ENCODE measurements at regions not wholly inside any gene's neighbourhood (a gene's known extent, or its start where the extent isn't known, plus 50 kb on each side); places are given as distances from the start of the nearest gene placed in this dataset.

GRCh38 chr21:15172963-15173362, 108.2 kb upstream of the NRIP1 start:
- Histone ChIP-seq H3K36me3 (ENCODE audit: control insufficient read depth, insufficient read depth, low read length) (no peaks in the 10 kb centered on the region), H3K9me3 (replicated peaks; ENCODE audit: control insufficient read depth, low read depth, low read length) (no peaks in the 10 kb centered on the region), H3K4me1 (ENCODE audit: control insufficient read depth, insufficient read depth, low read length) (no peaks in the 10 kb centered on the region), H3K27ac (ENCODE audit: low read length) (no peak overlapping the region), H3K27me3 (ENCODE audit: control insufficient read depth, insufficient read depth, low read length) (no peaks in the 10 kb centered on the region), H3K4me3 (ENCODE audit: low read length) (no peak overlapping the region)
- no CpG with 5 or more reads among the region's 3 CpGs for WGBS (ENCODE audit: insufficient coverage)
- no peak for DNase-seq

GRCh38 chr21:15174923-15175322, 110.1 kb upstream of the NRIP1 start:
- whole genome bisulfite sequencing (ENCODE audit: insufficient coverage): 89% methylated on average over 3 of the region's 3 CpGs
- Histone ChIP-seq H3K4me3 (ENCODE audit: low read length) (no peak overlapping the region), H3K27ac (ENCODE audit: low read length) (no peak overlapping the region), H3K36me3 (ENCODE audit: control insufficient read depth, insufficient read depth, low read length) (no peaks in the 10 kb centered on the region), H3K9me3 (replicated peaks; ENCODE audit: control insufficient read depth, low read depth, low read length) (no peaks in the 10 kb centered on the region), H3K4me1 (ENCODE audit: control insufficient read depth, insufficient read depth, low read length) (no peaks in the 10 kb centered on the region), H3K27me3 (ENCODE audit: control insufficient read depth, insufficient read depth, low read length) (no peaks in the 10 kb centered on the region)
- no peak for DNase-seq

- WGBS (ENCODE audit: insufficient coverage): no CpG with 5 or more reads among the region's 4 CpGs
- Histone ChIP-seq H3K27me3 (ENCODE audit: control insufficient read depth, insufficient read depth, low read length) (no peaks in the 10 kb centered on the region), H3K9me3 (replicated peaks; ENCODE audit: control insufficient read depth, low read depth, low read length) (peaks cover 3% of the 10 kb centered on the region), H3K27ac (ENCODE audit: low read length) (no peak overlapping the region), H3K4me1 (ENCODE audit: control insufficient read depth, insufficient read depth, low read length) (no peaks in the 10 kb centered on the region), H3K4me3 (ENCODE audit: low read length) (no peak overlapping the region), H3K36me3 (ENCODE audit: control insufficient read depth, insufficient read depth, low read length) (no peaks in the 10 kb centered on the region)
- no peak for DNase-seq
Observed at GRCh38 chr21:15182731-15183130, 117.9 kb upstream of the NRIP1 start.

GRCh38 chr21:15183813-15184257, 119.0 kb upstream of the NRIP1 start:
- H3K4me1 ChIP-seq (ENCODE audit: control insufficient read depth, insufficient read depth, low read length): no peaks in the 10 kb centered on the region
- H3K9me3 ChIP-seq (replicated peaks; ENCODE audit: control insufficient read depth, low read depth, low read length): peaks cover 3% of the 10 kb centered on the region
- H3K27me3 ChIP-seq (ENCODE audit: control insufficient read depth, insufficient read depth, low read length): no peaks in the 10 kb centered on the region
- DNase-seq: peak; percentile 18
- no peaks in the 10 kb centered on the region for H3K36me3 ChIP-seq (ENCODE audit: control insufficient read depth, insufficient read depth, low read length)
- no peak overlapping the region for H3K27ac ChIP-seq (ENCODE audit: low read length)
- WGBS (ENCODE audit: insufficient coverage): no CpG with 5 or more reads among the region's 5 CpGs
- no peak overlapping the region for H3K4me3 ChIP-seq (ENCODE audit: low read length)

GRCh38 chr21:15190412-15190811, 125.6 kb upstream of the NRIP1 start:
- no CpG with 5 or more reads among the region's 3 CpGs for WGBS (ENCODE audit: insufficient coverage)

GRCh38 chr21:15190837-15191236, 126.0 kb upstream of the NRIP1 start:
- WGBS (ENCODE audit: insufficient coverage): no CpG with 5 or more reads among the region's 5 CpGs
- Histone ChIP-seq H3K27me3 (ENCODE audit: control insufficient read depth, insufficient read depth, low read length) (no peaks in the 10 kb centered on the region), H3K9me3 (replicated peaks; ENCODE audit: control insufficient read depth, low read depth, low read length) (no peaks in the 10 kb centered on the region), H3K27ac (ENCODE audit: low read length) (no peak overlapping the region), H3K4me1 (ENCODE audit: control insufficient read depth, insufficient read depth, low read length) (peaks cover 2% of the 10 kb centered on the region), H3K4me3 (ENCODE audit: low read length) (no peak overlapping the region), H3K36me3 (ENCODE audit: control insufficient read depth, insufficient read depth, low read length) (no peaks in the 10 kb centered on the region)
- no peak for DNase-seq

More at GRCh38 chr21:15190412-15190811, 125.6 kb upstream of the NRIP1 start:
- Histone ChIP-seq H3K36me3 (ENCODE audit: control insufficient read depth, insufficient read depth, low read length) (no peaks in the 10 kb centered on the region), H3K27ac (ENCODE audit: low read length) (no peak overlapping the region), H3K4me3 (ENCODE audit: low read length) (no peak overlapping the region), H3K27me3 (ENCODE audit: control insufficient read depth, insufficient read depth, low read length) (no peaks in the 10 kb centered on the region), H3K9me3 (replicated peaks; ENCODE audit: control insufficient read depth, low read depth, low read length) (no peaks in the 10 kb centered on the region), H3K4me1 (ENCODE audit: control insufficient read depth, insufficient read depth, low read length) (peaks cover 2% of the 10 kb centered on the region)
- DNase-seq: no peak

GRCh38 chr21:15191342-15191741, 126.5 kb upstream of the NRIP1 start:
- no CpG with 5 or more reads among the region's 5 CpGs for WGBS (ENCODE audit: insufficient coverage)
- no peak overlapping the region for H3K27ac ChIP-seq (ENCODE audit: low read length)

GRCh38 chr21:15192243-15192642, 127.4 kb upstream of the NRIP1 start:
- Histone ChIP-seq H3K4me1 (ENCODE audit: control insufficient read depth, insufficient read depth, low read length) (peaks cover 2% of the 10 kb centered on the region), H3K4me3 (ENCODE audit: low read length) (no peak overlapping the region), H3K27me3 (ENCODE audit: control insufficient read depth, insufficient read depth, low read length) (no peaks in the 10 kb centered on the region), H3K27ac (ENCODE audit: low read length) (no peak overlapping the region), H3K36me3 (ENCODE audit: control insufficient read depth, insufficient read depth, low read length) (no peaks in the 10 kb centered on the region), H3K9me3 (replicated peaks; ENCODE audit: control insufficient read depth, low read depth, low read length) (no peaks in the 10 kb centered on the region)
- no CpG with 5 or more reads among the region's 3 CpGs for WGBS (ENCODE audit: insufficient coverage)
- no peak for DNase-seq

More at GRCh38 chr21:15191342-15191741, 126.5 kb upstream of the NRIP1 start:
- no peak overlapping the region for H3K4me3 ChIP-seq (ENCODE audit: low read length)
- no peaks in the 10 kb centered on the region for H3K9me3 ChIP-seq (replicated peaks; ENCODE audit: control insufficient read depth, low read depth, low read length)
- DNase-seq: no peak
- peaks cover 2% of the 10 kb centered on the region for H3K4me1 ChIP-seq (ENCODE audit: control insufficient read depth, insufficient read depth, low read length)
- no peaks in the 10 kb centered on the region for H3K36me3 ChIP-seq (ENCODE audit: control insufficient read depth, insufficient read depth, low read length)
- no peaks in the 10 kb centered on the region for H3K27me3 ChIP-seq (ENCODE audit: control insufficient read depth, insufficient read depth, low read length)

- 50% methylated on average over 1 of the region's 3 CpGs for WGBS (ENCODE audit: insufficient coverage)
- no peak for DNase-seq
- H3K9me3 ChIP-seq (replicated peaks; ENCODE audit: control insufficient read depth, low read depth, low read length): no peaks in the 10 kb centered on the region
- no peak overlapping the region for H3K27ac ChIP-seq (ENCODE audit: low read length)
- peaks cover 2% of the 10 kb centered on the region for H3K4me1 ChIP-seq (ENCODE audit: control insufficient read depth, insufficient read depth, low read length)
- H3K27me3 ChIP-seq (ENCODE audit: control insufficient read depth, insufficient read depth, low read length): no peaks in the 10 kb centered on the region
- no peaks in the 10 kb centered on the region for H3K36me3 ChIP-seq (ENCODE audit: control insufficient read depth, insufficient read depth, low read length)
- no peak overlapping the region for H3K4me3 ChIP-seq (ENCODE audit: low read length)
Observed at GRCh38 chr21:15193937-15194336, 129.1 kb upstream of the NRIP1 start.

GRCh38 chr21:15195104-15195503, 130.3 kb upstream of the NRIP1 start:
- Histone ChIP-seq H3K4me3 (ENCODE audit: low read length) (no peak overlapping the region), H3K27me3 (ENCODE audit: control insufficient read depth, insufficient read depth, low read length) (no peaks in the 10 kb centered on the region), H3K9me3 (replicated peaks; ENCODE audit: control insufficient read depth, low read depth, low read length) (no peaks in the 10 kb centered on the region), H3K4me1 (ENCODE audit: control insufficient read depth, insufficient read depth, low read length) (peaks cover 4% of the 10 kb centered on the region), H3K27ac (ENCODE audit: low read length) (no peak overlapping the region), H3K36me3 (ENCODE audit: control insufficient read depth, insufficient read depth, low read length) (no peaks in the 10 kb centered on the region)
- WGBS (ENCODE audit: insufficient coverage): no CpG with 5 or more reads among the region's 2 CpGs
- DNase-seq: no peak

- H3K27ac ChIP-seq (ENCODE audit: low read length): no peak overlapping the region
- H3K36me3 ChIP-seq (ENCODE audit: control insufficient read depth, insufficient read depth, low read length): no peaks in the 10 kb centered on the region
- no peaks in the 10 kb centered on the region for H3K27me3 ChIP-seq (ENCODE audit: control insufficient read depth, insufficient read depth, low read length)
- no peaks in the 10 kb centered on the region for H3K9me3 ChIP-seq (replicated peaks; ENCODE audit: control insufficient read depth, low read depth, low read length)
- no peak overlapping the region for H3K4me3 ChIP-seq (ENCODE audit: low read length)
- no CpG with 5 or more reads among the region's 1 CpG for WGBS (ENCODE audit: insufficient coverage)
- peaks cover 4% of the 10 kb centered on the region for H3K4me1 ChIP-seq (ENCODE audit: control insufficient read depth, insufficient read depth, low read length)
- DNase-seq: no peak
Observed at GRCh38 chr21:15195768-15196167, 131.0 kb upstream of the NRIP1 start.

Data from muscle of leg (tissue), 3 donors.